Thoracic aorta (tissue), 2 donors: ENCODE measurements at regions not wholly inside any gene's neighbourhood (a gene's known extent, or its start where the extent isn't known, plus 50 kb on each side); places are given as distances from the start of the nearest gene placed in this dataset.

Experiments used
- ATAC-seq: fragments of 150-250 bp; one replicate; pipeline ENCODE4 v1.8.0; 2017; ENCODE audit warnings: low read depth; ENCODE audit not compliant: insufficient number of reproducible peaks, low FRiP score
- DNase-seq: peaks from one replicate; pipeline ENCODE4 v3.0.0-alpha.2; 2020; ENCODE audit warnings: low spot score
- H3K27ac ChIP-seq, 2 donors: fragments of 200-600 bp; sonication (generic); 1 replicate in 1 of 2; 2 replicates in 1 of 2; pipeline ENCODE4 v1.5.1; 2016; ENCODE audit warnings: mild to moderate bottlenecking in 2 of 2, moderate library complexity in 2 of 2
- H3K27me3 ChIP-seq: fragments of 200-600 bp; sonication (generic); replicated peaks from 2 replicates; pipeline ENCODE4 v1.6.0; 2016; ENCODE audit warnings: mild to moderate bottlenecking; ENCODE audit not compliant: insufficient read depth
- H3K36me3 ChIP-seq: fragments of 200-600 bp; sonication (generic); one replicate; pipeline ENCODE4 v1.5.1; 2016
- H3K4me1 ChIP-seq, 2 donors: fragments of 200-600 bp; sonication (generic); 1 replicate in 1 of 2; 2 replicates in 1 of 2; pipeline versions ENCODE4 v1.5.1 to v1.6.0; 2016; ENCODE audit warnings: low read depth in 2 of 2, mild to moderate bottlenecking in 1 of 2; ENCODE audit not compliant: control insufficient read depth in 1 of 2
- H3K4me3 ChIP-seq: fragments of 200-600 bp; sonication (generic); 2 replicates; pipeline ENCODE4 v1.5.1; 2016; ENCODE audit warnings: mild to moderate bottlenecking
- H3K9me3 ChIP-seq: fragments of 200-600 bp; sonication (generic); 2 replicates; pipeline ENCODE4 v1.5.1; 2016
- TF ChIP-seq, protein P1 (sequence below): fragments of 200-600 bp; sonication (generic); IDR thresholded peaks from one replicate; pipeline ENCODE4 v1.5.1; 2019; ENCODE audit warnings: antibody characterized with exemption

DNA sequence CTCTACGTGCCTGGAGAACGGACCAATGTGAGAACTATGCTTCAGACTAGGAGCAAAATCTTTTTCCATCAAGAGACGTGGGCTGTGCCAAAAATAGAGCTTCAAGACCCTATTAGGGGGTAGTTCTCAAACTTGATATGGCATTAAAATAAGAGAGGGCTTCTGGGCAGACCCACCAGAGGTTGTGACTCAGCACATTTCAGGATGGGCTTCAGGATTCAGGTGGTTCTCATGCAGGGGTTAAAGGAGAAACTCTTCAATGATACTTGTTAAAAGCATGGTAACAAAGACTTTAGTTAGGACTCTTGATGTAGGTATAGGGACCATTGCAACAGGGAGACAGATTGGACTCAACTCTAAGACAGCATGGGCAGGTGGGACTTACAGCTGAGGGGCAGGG is 195.5 kb downstream of the RGS3 start:
- Histone ChIP-seq H3K4me3 (no peak overlapping the region), H3K4me1 (peaks cover 2 to 24% of the 10 kb centered on the region in 2 donors), H3K36me3 (no peaks in the 10 kb centered on the region), H3K27me3 (no peaks in the 10 kb centered on the region), H3K27ac (no peak overlapping the region), H3K9me3 (no peaks in the 10 kb centered on the region)
- DNase-seq (no peak), ATAC-seq (no peak)
- TF ChIP-seq, protein P1, sequence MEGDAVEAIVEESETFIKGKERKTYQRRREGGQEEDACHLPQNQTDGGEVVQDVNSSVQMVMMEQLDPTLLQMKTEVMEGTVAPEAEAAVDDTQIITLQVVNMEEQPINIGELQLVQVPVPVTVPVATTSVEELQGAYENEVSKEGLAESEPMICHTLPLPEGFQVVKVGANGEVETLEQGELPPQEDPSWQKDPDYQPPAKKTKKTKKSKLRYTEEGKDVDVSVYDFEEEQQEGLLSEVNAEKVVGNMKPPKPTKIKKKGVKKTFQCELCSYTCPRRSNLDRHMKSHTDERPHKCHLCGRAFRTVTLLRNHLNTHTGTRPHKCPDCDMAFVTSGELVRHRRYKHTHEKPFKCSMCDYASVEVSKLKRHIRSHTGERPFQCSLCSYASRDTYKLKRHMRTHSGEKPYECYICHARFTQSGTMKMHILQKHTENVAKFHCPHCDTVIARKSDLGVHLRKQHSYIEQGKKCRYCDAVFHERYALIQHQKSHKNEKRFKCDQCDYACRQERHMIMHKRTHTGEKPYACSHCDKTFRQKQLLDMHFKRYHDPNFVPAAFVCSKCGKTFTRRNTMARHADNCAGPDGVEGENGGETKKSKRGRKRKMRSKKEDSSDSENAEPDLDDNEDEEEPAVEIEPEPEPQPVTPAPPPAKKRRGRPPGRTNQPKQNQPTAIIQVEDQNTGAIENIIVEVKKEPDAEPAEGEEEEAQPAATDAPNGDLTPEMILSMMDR: no peak

DNA sequence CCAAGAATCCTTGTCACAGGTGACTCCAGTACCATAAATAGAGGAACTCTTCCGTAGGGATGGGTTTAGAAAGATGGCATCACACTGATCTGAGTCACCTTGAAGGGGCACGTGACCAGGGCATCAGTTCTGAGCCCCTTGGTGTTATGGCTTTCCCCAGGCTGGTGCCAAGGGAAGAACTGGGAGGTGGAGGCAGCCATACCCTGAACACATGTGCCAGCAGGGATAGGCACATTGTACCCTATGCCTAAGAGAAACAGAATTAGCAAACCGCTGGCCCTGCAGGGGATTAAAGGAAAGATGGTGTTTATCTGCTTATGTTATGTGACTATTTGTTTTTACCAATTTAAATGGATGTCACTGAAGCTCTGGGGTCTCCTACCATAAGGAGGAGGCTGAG is 196.2 kb downstream of the RGS3 start:
- Histone ChIP-seq H3K4me1 (peaks cover 2 to 17% of the 10 kb centered on the region in 2 donors), H3K27ac (no peak overlapping the region), H3K27me3 (no peaks in the 10 kb centered on the region), H3K4me3 (no peak overlapping the region), H3K9me3 (no peaks in the 10 kb centered on the region), H3K36me3 (no peaks in the 10 kb centered on the region)
- ATAC-seq: no peak
- TF ChIP-seq, protein P1: no peak
- no peak for DNase-seq

DNA sequence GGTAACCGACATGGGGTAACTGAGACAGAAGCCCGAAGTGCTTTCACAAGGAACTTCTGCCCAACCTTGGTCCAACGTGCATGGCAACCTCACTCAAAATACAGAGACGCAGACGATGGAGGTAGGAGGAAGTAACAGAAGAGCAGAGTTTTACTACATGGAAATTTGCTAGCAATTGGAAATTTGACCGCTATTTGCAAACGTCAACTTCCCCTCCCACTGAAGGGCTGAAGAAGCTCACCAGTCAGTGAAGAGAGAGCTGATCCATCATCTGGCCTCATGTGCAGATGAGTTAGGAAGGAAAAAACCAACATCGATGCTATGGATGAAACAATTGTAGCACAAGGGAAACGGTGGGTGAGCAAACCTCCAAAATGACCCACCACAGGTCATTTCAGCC is 196.7 kb downstream of the RGS3 start:
- peaks cover under 1 to 12% of the 10 kb centered on the region in 2 donors for H3K4me1 ChIP-seq
- no peak for ATAC-seq
- TF ChIP-seq, protein P1: no peak
- no peak overlapping the region for H3K4me3 ChIP-seq
- no peaks in the 10 kb centered on the region for H3K27me3 ChIP-seq
- no peak overlapping the region for H3K27ac ChIP-seq
- no peaks in the 10 kb centered on the region for H3K36me3 ChIP-seq
- no peak for DNase-seq
- no peaks in the 10 kb centered on the region for H3K9me3 ChIP-seq

DNA sequence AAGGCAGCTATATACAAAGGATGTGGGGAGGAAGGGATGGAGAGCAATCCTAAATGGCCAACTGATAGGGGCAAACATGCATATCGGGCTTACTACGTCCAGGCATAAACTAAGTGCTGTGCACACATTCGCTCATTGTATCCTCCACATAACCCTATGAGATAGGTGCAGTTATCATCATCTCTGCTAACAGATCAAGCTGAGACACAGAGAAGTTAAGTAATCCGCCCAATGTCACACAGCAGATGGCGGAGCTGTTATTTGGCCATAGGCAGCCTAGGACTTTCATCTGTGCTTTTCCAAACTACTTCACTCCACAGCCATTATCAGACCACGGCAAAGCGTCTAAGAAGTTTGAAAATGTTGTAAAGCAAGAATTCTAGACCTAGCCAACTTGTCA is 197.5 kb downstream of the RGS3 start:
- Histone ChIP-seq H3K27ac (no peak overlapping the region), H3K27me3 (no peaks in the 10 kb centered on the region), H3K4me3 (no peak overlapping the region), H3K4me1 (peaks cover 0 to 7% of the 10 kb centered on the region in 2 donors), H3K36me3 (no peaks in the 10 kb centered on the region), H3K9me3 (no peaks in the 10 kb centered on the region)
- DNase-seq (no peak), ATAC-seq (no peak)
- TF ChIP-seq, protein P1: no peak

DNA sequence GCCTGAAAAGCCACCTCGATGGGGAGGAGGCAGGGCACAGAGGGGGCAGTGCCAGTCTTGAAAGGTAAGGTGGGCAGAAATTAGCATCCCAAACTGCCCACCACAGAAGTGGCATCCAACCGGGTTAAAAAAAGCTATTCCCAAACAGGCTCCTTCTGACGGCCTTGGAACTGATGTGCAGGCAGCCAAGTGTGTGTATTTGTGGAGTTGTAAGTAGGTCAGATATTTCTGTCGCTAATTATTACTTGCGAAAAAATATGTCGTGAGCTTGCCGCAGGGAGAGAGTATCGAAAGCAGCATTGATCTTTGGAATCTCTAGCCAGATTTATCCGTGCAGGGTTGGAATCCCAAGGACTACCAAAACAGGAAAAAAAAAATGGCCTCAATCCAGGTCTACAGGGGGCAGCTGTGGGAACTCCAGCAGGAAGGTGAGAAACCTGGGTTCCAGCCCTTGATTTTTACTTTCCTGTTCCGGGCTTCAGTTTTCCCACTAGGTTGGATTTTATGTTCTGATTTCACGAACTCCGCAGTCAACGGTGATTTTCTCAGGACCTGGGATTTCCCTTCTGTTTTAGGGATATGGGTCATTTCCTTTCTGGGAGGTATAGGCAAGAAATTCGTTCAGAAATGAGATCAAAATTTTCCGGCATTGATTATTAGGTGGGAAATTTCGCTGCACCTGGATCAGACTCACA is 200.8 kb downstream of the RGS3 start:
- TF ChIP-seq, protein P1: no peak
- Histone ChIP-seq H3K36me3 (no peaks in the 10 kb centered on the region), H3K27me3 (no peaks in the 10 kb centered on the region), H3K9me3 (no peaks in the 10 kb centered on the region), H3K4me1 (no peaks in the 10 kb centered on the region), H3K27ac (no peak overlapping the region), H3K4me3 (no peak overlapping the region)
- no peak for DNase-seq
- no peak for ATAC-seq
